Left ventricle myocardium superior (tissue), 1 donor: ENCODE measurements at regions not wholly inside any gene's neighbourhood (a gene's known extent, or its start where the extent isn't known, plus 50 kb on each side); places are given as distances from the start of the nearest gene placed in this dataset.
"Not testable (repeated sequence)": the region's sequence is repeated elsewhere in the genome, so short reads cannot be mapped to it uniquely, and the experiment has no call there.

ENCODE experiments used
- ATAC-seq: fragments of 200-7000 bp; cut with Tn5 transposase; one replicate; pipeline ENCODE4 v1.9.1; 2020; ENCODE audit warnings: mild to moderate bottlenecking, moderate library complexity
- DNase-seq: peaks from one replicate; pipeline ENCODE4 v3.0.0-alpha.2; 2020
- intact Hi-C: fragments of 100-400 bp; cut with micrococcal nuclease; formaldehyde crosslinking; loops from one replicate; pipeline ENCODE4 v1.11.0; 2022
- donor health status: DM: no; HTN: yes; CAD: no; lungs with severe emphysema.

DNA sequence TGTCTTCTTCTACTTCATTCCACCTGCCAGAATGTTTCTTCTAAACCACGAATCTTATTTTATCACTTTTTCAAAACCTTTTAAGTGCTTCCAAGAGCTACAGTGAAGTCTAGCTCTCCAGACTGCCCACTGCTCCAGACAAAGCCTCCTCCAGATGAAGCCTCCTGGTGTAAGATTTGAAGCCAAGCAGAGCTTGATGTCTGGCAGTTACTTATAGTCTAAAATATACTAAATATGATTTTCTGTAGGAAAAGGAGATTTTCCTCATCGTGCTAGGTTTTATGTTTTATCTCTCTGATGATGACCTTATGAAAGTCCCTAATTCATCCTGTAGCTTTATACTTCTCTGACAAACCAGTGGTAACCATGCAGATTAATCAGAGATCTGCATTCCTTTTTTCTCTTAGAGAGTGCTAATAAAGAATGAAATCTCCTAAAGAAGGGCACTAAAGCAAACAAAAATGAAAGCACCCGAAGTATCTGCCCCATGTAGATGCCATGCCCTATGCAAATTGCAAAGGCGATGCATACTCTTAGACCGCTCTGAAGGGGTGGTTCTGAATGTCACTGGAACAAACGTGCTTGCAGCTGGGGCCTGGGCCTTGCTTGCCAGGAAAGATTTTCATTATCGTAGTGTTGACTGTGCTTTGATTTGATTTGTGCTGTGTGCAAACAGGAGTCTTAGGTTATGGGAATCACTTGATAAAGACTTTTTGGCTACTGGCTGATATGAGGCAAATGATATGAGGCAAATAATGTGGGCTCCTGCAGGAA lies 314.2 kb downstream of the PID1 start:
- intact Hi-C loops = no loop called here
- no peak for DNase-seq
- peak; percentile 15 for ATAC-seq

DNA sequence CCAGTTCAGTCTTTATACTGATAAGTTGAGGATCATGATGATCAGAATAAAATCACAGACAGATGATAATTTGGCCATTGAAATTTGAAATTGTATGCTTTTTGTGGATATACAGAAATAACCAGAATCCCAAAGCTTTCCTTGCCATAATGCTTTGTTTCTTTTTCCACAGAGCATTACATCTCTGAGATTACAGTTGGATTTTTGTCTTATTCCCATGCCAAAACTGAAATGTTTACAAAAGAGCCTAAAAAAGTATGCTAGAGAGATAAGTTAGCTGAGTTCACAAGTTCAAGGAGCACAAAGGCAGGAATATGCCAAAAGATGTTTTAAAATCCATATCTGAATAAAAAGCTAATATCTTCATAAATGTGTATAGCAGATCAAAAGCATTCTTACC lies 321.3 kb downstream of the PID1 start:
- DNase-seq = no peak
- intact Hi-C loops = no loop called here
- ATAC-seq = no peak

- ATAC-seq = no peak
- DNase-seq = no peak
- intact Hi-C loops = no loop called here
Observed at GRCh38 chr2:228945710-228946109, 325.4 kb downstream of the PID1 start.

DNA sequence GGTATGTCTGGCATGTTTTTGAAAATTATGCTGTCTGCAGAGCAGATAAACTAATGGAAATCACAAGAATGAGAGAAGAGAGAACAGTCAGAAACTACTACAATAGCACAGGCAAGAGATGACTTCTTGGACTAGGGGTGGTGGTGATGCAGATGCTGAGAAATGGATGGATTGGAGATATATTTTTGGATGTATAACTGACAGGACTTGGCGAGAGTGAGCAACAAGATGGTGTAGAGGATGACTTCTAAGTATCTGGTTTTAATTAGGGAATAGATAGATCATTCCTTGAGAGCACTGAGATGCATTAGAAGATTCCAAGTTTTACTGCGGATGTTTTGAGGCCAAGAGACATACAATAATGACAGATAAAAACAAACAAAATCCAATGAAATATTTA lies 328.2 kb downstream of the PID1 start:
- DNase-seq (no peak), ATAC-seq (no peak)
- intact Hi-C loops = no loop called here

- ATAC-seq (no peak), DNase-seq (no peak)
- intact Hi-C loops = no loop called here
Observed at GRCh38 chr2:228938629-228939028, 332.5 kb downstream of the PID1 start.

DNA sequence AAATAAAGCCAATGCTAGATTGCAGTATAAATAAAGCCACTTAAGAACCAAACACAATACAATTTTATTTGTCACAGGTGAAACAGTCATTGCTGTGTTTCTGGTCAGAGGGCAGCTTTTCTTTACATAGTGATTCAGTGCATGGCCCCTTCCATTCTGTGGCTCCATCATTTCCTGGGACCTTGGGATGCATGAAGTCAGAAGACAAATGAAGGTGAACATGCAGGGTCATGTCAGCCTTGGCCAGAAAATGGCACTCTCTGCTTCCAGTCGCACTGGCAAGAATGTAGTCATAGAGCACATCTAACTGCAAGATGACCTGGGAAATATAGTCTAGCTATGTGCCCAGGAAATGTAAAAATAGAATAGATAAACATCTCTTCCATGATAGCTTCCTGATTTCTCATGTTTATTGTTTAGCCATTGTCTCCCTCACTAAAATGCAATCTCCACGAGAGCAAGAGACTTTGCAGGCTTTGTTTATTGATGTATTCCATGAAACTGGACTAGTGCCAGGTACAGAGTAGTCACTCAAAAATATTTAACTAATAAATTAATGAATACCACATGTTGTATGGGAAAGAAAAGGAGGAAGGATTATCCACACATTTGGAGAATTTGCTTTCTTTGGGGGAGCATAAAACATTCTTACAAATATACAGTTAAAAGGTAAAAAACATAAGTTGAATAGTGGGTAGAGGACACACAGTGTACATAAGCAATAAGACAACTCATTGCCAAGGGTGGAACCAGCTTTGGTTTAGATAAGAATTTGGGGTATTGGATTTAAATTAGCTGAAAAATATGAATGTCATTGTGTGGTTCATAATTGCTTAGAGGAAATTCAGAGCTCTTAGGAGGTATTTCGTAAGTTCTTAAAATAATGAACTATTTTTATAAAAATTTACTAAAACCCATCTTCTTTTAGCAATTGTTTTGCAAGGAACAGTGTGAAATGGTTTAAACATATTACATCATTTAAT lies 343.8 kb downstream of the PID1 start:
- no peak for DNase-seq
- no peak for ATAC-seq
- intact Hi-C loops = no loop called here

DNA sequence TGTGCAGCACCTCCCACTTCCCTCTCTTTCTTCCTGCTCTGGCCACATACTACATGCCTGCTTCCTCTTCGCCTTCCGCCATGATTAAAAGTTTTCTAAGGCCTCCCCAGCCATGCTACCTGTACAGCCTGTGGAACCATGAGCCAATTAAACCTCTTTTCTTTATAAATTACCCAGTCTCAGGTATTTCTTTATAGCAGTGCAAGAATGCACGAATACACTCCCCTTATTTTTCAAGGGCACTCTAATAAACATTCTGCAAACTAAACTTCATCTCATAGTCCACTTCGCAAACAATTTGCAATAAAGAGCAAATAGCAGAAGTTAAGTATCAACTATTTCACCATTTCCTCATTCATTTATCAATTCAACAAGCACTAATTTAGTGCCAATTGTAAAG lies 351.3 kb downstream of the PID1 start:
- intact Hi-C loops = no loop called here
- DNase-seq = no peak
- no peak for ATAC-seq

DNA sequence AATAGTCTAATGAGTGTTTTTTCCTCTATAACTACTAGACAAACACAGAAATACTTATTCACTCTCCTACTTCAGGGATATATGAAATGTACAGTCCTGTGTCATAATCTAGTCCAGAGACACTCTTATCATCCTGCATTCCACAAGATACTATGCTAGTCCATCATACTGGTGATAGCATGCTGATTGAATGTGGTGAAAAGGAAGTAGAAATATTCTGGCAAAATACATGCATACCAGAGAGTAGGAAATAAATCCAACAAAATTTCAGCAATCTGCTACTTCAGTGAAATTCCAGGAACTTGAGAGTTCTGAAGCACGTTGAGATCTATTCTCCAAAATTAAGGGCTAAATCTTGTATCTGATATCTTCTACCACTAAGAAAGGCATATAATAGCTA lies 353.9 kb downstream of the PID1 start:
- ATAC-seq (peak; percentile 70), DNase-seq (no peak)
- intact Hi-C loops = no loop called here

- intact Hi-C loops = no loop called here
- DNase-seq = no peak
- peak; percentile 27 for ATAC-seq
Observed at GRCh38 chr2:228916416-228917090, 354.5 kb downstream of the PID1 start.

DNA sequence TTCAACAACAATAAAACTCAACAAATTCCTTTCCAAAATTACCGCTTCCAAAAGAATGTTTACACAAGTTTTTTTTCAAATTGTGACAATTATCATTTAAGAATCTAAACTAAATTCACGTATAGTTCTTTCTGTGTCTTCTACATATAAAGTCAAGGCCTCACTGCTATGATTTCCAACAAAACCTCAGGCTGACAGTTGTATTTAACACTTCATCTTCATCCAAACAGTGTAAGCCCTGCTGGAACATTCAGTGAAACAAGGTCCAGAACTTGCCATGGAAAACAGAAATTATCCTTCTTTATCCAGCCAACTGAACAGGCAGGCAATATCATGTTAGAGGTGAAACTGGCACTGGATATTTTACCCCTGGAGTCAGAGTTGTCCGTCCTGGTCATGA lies 357.9 kb downstream of the PID1 start:
- DNase-seq = no peak

GRCh38 chr2:228910872-228911271 lies 360.2 kb downstream of the PID1 start:
- DNase-seq, intact Hi-C loops, ATAC-seq: not testable (repeated sequence)

More for the DNA sequence above, 357.9 kb downstream of the PID1 start:
- no peak for ATAC-seq
- intact Hi-C loops = no loop called here

DNA sequence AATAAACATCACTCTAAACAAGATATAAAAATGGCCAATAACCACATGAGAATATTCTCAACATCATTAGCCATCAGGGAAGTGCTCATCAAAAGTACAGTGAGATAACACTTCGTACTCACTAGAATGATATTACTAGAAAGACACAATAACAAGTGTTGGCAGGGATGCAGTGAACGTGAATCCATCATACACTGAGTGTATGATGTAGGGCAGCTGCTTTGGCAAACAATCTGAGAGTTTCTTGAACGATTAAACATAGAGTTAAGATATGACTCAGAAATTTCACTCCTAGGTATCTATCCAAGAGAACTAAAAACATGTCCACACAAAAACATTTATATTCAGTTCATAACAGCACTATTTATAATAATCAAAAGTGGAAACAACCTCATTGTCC lies 368.9 kb downstream of the PID1 start:
- ATAC-seq = no peak
- no peak for DNase-seq
- intact Hi-C loops = no loop called here

DNA sequence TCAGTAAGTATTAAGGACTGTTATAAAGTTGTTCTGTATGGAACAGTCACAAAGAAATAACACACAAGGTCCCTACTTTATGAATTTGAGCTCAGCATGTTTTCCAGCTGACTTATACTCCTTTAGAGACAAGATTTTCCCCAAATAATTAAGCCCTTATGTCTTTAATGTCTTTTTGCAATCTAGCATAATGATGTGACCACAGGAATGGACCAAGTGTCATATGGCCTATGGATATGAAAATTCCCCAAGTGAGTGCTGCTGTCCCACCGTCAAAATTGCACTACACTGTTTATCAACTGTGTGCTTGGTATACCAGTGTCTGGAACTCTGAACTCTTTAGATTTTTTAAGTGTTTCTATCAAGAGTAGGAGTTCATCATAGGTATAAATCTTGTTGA lies 369.6 kb downstream of the PID1 start:
- ATAC-seq = no peak

GRCh38 chr2:228878138-228878537 lies 392.9 kb downstream of the PID1 start:
- intact Hi-C loops = no loop called here
- ATAC-seq (no peak), DNase-seq (no peak)

More for the DNA sequence above, 369.6 kb downstream of the PID1 start:
- intact Hi-C loops = no loop called here
- DNase-seq = no peak

- intact Hi-C loops = no loop called here
- no peak for DNase-seq
- ATAC-seq = no peak
Observed at GRCh38 chr2:228876276-228876675, 394.8 kb downstream of the PID1 start.

DNA sequence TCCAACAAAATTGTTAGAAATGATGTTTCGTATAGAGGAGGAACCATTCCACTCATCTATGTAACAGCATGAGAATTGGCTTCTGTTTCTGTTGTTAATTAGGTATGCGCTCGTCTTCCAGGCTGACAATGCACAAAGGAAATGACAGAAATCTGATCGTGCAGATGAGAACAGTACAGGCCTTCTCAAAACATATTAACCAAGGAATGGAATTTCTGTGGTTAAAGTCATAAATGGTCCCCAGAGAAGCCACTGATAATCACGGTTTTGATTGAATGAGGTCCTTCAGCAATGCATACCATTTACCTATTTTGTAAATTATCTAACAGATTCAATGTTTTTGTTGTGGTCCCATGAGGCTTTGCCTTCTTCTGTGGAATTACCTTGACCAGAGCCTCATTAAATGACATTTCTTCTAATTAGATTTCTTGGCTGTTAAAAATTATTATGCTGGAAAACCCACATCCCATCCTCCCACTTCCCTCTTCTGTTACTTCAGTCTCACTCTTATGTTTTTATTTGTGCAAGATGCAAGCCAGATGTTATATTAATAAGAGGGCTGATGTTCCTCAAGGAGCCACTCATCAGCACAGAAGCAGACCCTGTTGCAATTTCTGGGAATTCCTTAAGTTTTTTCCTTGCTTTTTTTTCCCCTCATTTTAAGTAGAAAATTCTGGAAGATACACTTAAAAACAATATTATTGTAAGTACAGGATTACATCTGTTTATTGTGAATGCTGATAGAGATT lies 395.8 kb downstream of the PID1 start:
- intact Hi-C loops = no loop called here
- no peak for ATAC-seq
- no peak for DNase-seq

DNA sequence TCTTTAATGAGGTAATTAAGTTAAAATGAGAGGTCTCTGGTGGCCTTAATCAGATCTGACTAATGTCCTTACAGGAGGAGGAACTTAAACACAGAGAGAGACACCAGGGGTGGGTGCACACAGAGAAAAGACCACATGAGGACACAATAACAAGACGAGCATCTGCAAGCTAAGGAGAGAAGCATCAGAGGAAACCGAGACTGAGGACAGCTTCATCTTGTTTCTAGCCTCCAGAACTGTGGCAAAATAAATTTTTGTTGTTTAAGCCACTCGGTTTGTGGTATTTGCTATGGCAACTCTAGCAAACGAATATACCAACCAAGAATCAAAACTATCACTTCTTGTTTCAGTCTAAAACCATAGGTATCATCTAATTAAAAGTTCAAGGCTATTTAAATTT lies 400.1 kb downstream of the PID1 start:
- ATAC-seq = no peak

GRCh38 chr2:228869636-228870264 lies 401.3 kb downstream of the PID1 start:
- DNase-seq (no peak), ATAC-seq (no peak)
- intact Hi-C loops = no loop called here

More for the DNA sequence above, 400.1 kb downstream of the PID1 start:
- no peak for DNase-seq
- intact Hi-C loops = no loop called here

DNA sequence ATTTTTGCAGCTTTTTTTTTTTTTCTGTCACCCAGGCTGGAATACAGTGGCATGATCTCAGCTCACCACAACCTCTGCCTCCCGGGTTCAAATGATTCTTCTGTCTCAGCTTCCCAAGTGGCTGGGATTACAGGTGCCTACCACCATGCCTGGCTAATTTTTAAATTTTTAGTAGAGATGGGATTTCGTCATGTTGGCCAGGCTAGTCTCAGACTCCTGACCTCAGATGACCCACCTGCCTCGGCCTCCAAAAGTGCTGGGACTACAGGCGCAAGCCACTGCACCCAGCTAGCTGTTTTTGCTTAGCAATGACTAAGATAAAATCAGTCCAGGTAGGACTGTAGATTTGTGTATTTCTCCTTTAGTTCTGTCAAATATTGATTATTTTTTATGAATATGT lies 403.7 kb downstream of the PID1 start:
- DNase-seq (no peak), ATAC-seq (no peak)
- intact Hi-C loops = no loop called here
